ENCODE measurements at regions not wholly inside any gene's neighbourhood (a gene's known extent, or its start where the extent isn't known, plus 50 kb on each side); places are given as distances from the start of the nearest gene placed in this dataset.

DNA sequence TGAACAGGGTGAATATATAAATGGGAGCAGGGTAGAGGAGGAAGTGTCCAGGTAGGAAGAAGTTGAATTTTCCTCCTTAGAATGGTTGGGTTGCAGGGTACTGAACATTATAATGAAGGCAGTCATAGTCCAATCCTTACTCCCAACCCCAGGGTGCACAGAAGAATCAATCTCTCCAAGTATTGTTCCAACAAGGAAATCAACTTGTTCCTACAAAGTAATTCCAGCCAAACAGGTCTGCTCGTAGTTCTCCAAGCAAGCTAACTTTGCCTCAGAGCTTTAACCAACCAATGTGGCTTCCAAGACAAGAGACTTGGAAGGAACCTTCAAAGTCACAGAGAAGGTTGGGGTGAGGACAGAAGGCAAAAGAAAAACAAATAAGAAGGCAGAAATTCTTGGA is 527.2 kb downstream of the MED13L start:
- Histone ChIP-seq H3K36me3 (ENCODE audit: insufficient read depth, low read length) (no peaks in the 10 kb centered on the region), H4K20me1 (ENCODE audit: insufficient read depth, low read length, poor library complexity, severe bottlenecking) (no peaks in the 10 kb centered on the region), H3K9me2 (replicated peaks; ENCODE audit: low read depth, low read length) (no peaks in the 10 kb centered on the region), H3K79me2 (ENCODE audit: insufficient read depth, low read length) (no peaks in the 10 kb centered on the region), H3K27me3 (ENCODE audit: insufficient read depth, low read length, poor library complexity, severe bottlenecking) (no peaks in the 10 kb centered on the region), H3K4me1 (ENCODE audit: insufficient read depth, low read length, poor library complexity, severe bottlenecking) (no peaks in the 10 kb centered on the region), H3F3A (ENCODE audit: low read depth) (no peaks in the 10 kb centered on the region), H2AFZ (ENCODE audit: low read length) (no peak overlapping the region), H3K9ac (ENCODE audit: low read depth, low read length, poor library complexity, severe bottlenecking) (no peak overlapping the region), H3K4me3 (ENCODE audit: low read length, poor library complexity, severe bottlenecking) (no peak overlapping the region), H3K9me3 (ENCODE audit: insufficient read depth, low read depth, low read length) (no peaks in the 10 kb centered on the region), H3K4me2 (ENCODE audit: low read depth, low read length, poor library complexity, severe bottlenecking) (no peak overlapping the region)
- TF ChIP-seq EZH2phosphoT487 (IDR thresholded peaks at IDR 0.05; ENCODE audit: borderline replicate concordance) (no peak), CTCF (conservative IDR thresholded peaks at IDR 0.05; ENCODE audit: low read length) (no peak)

DNA sequence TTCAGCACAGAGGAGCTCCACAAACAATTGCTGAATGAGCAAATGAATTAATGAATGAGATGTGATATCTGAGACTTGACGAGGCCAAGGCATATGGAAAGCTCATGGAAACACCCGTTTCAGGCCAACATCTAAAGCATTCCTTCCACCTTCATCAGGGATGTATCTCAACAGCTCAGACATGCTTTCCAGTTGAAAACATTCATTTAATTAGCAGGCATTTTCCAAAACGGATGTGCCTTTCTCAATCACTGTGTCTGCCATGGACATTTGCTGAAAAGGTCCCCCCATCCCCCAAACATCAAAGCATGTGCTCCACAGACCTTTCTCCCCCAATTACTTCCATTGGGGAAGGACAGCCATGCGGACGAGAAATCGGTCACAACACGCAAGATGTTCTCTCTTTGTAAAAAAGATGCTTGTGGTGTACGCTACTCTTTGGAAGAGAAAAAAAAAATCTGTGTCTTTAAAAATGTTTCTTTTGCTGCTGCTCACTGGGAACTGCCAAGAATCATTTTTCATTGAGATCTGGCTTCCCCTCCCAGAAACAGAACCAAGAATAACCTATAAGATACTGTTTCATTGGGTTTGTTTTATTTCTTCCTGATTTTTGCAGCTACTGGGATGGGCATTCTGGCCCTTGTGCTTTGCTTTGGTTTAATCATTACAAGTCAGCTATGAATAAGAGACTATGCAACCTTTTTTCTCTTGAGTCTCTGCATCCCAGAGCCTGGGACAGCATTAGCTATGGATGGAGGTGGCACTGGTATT is 528.2 kb downstream of the MED13L start:
- TF ChIP-seq EZH2phosphoT487 (IDR thresholded peaks at IDR 0.05; ENCODE audit: borderline replicate concordance) (no peak), CTCF (conservative IDR thresholded peaks at IDR 0.05; ENCODE audit: low read length) (no peak)
- Histone ChIP-seq H3K9me2 (replicated peaks; ENCODE audit: low read depth, low read length) (no peaks in the 10 kb centered on the region), H3K36me3 (ENCODE audit: insufficient read depth, low read length) (no peaks in the 10 kb centered on the region)

DNA sequence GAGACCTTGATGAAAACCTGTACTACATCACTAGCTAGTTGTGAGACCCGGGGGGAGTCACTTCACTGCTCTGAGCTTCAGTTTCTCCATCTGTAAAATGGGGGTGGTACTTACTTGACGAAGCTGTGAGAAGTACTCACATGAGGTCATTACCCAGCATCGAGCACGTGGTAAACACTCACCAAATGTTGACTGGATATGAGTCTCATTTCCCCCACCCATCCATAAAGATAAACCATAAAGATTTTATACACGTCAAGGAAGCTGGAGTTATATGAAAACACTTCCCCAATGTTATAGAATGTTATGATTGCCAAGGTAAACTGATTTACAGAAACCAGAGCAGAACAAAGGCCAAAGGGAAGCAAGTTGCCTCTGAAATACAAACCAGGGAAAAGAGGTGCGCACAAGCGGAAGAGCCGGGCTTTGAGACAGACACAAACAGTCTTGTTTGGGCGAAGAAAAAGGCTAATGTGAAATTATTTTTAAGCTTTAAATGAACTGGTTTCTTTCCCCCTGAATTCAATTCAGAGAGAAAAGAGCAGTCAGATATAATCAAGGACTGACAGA is 536.8 kb downstream of the MED13L start:
- Histone ChIP-seq H3K4me3 (ENCODE audit: low read length, poor library complexity, severe bottlenecking) (no peak overlapping the region), H3K4me1 (ENCODE audit: insufficient read depth, low read length, poor library complexity, severe bottlenecking) (no peaks in the 10 kb centered on the region), H3K27me3 (ENCODE audit: insufficient read depth, low read length, poor library complexity, severe bottlenecking) (no peaks in the 10 kb centered on the region), H3K4me2 (ENCODE audit: low read depth, low read length, poor library complexity, severe bottlenecking) (no peak overlapping the region), H3K9me2 (replicated peaks; ENCODE audit: low read depth, low read length) (no peaks in the 10 kb centered on the region), H3K9ac (ENCODE audit: low read depth, low read length, poor library complexity, severe bottlenecking) (no peak overlapping the region), H2AFZ (ENCODE audit: low read length) (no peak overlapping the region), H3K36me3 (ENCODE audit: insufficient read depth, low read length) (no peaks in the 10 kb centered on the region), H3K9me3 (ENCODE audit: insufficient read depth, low read depth, low read length) (no peaks in the 10 kb centered on the region), H4K20me1 (ENCODE audit: insufficient read depth, low read length, poor library complexity, severe bottlenecking) (no peaks in the 10 kb centered on the region), H3K79me2 (ENCODE audit: insufficient read depth, low read length) (no peaks in the 10 kb centered on the region), H3F3A (ENCODE audit: low read depth) (no peaks in the 10 kb centered on the region)
- no peak for TF ChIP-seq EZH2phosphoT487 (IDR thresholded peaks at IDR 0.05; ENCODE audit: borderline replicate concordance)
- no peak for TF ChIP-seq CTCF (conservative IDR thresholded peaks at IDR 0.05; ENCODE audit: low read length)

More for the DNA sequence above, 528.2 kb downstream of the MED13L start:
- no peak overlapping the region for H3K9ac ChIP-seq (ENCODE audit: low read depth, low read length, poor library complexity, severe bottlenecking)
- no peaks in the 10 kb centered on the region for H3K79me2 ChIP-seq (ENCODE audit: insufficient read depth, low read length)
- no peaks in the 10 kb centered on the region for H4K20me1 ChIP-seq (ENCODE audit: insufficient read depth, low read length, poor library complexity, severe bottlenecking)
- no peaks in the 10 kb centered on the region for H3F3A ChIP-seq (ENCODE audit: low read depth)
- H3K27me3 ChIP-seq (ENCODE audit: insufficient read depth, low read length, poor library complexity, severe bottlenecking) = no peaks in the 10 kb centered on the region
- no peaks in the 10 kb centered on the region for H3K9me3 ChIP-seq (ENCODE audit: insufficient read depth, low read depth, low read length)
- no peak overlapping the region for H2AFZ ChIP-seq (ENCODE audit: low read length)
- H3K4me3 ChIP-seq (ENCODE audit: low read length, poor library complexity, severe bottlenecking) = no peak overlapping the region
- H3K4me2 ChIP-seq (ENCODE audit: low read depth, low read length, poor library complexity, severe bottlenecking) = no peak overlapping the region
- H3K4me1 ChIP-seq (ENCODE audit: insufficient read depth, low read length, poor library complexity, severe bottlenecking) = no peaks in the 10 kb centered on the region

All from Loucy (cell line).